RKO (cell line): ENCODE measurements at regions not wholly inside any gene's neighbourhood (a gene's known extent, or its start where the extent isn't known, plus 50 kb on each side); places are given as distances from the start of the nearest gene placed in this dataset.
A peak's percentile ranks its signal among the peaks of the same experiment; 100 is the strongest.

Source experiments
- DNase-seq: peaks from one replicate; pipeline ENCODE4 v3.0.0-alpha.2; 2016; ENCODE audit warnings: low spot score

DNA sequence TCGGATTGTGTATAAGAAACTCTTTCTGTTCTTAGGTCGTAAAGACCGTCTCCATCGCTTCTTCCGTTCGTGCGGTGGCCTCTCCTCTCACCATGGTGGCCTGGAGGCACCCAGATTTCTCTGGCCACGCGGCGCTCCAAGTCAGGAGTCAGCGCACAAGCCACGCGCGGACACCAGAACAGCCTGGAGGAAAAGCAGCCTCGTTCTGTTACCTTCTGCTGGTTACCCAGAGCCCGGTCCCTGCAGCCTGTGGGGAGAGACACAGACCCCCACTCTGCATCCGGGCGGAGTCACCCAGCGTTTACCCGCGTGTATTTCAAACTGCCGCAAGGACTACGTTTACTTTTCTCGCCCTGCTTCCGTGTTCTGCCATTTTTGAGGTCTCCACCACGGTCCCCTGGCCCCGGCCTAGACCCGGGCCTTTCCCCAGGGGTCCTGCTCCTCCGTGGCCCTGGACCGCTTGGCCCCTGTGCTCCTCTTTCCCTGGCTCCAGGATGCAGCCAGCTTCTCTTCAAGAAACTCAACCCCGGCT lies 776.1 kb downstream of the BRD1 start:
- DNase-seq, result no peak

DNA sequence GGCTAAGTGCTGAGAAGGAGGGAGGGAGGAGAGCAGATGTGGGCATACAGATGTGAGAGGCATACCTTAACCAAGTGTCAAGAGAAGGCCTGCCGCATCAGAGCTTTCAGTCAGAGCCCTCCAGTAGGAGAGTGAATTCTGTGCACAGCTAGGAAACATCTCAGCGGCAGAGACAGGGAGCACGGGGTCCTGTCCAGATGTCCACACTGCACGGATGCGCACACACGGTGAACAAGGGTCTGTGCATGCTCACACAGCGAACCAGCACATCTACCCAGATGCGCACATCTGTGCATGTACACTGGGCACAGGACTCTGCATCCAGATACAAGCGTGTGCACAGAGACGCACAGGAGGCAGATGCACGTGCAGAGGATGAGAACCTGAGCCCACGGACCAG lies 778.0 kb downstream of the BRD1 start:
- no peak for DNase-seq

DNA sequence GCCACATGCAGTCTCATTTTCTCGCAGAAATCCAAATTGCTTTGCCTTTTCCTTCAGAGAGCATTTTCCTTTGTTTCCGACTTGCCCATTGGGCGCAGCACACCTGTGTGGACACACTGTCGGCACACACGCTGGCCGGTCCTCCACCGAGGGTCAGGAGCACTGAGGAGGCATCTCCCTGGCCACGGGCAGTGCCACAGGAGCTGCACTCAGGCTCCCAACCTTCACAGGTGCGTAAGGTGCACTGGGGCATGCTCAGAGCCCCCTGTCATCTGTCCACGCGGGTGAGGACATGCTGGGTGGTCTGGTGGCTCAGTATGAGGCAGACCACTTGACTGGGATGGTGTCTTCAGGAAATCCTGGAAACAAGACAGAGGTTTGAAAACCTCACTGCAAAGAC lies 779.1 kb downstream of the BRD1 start:
- DNase-seq, result no peak

DNA sequence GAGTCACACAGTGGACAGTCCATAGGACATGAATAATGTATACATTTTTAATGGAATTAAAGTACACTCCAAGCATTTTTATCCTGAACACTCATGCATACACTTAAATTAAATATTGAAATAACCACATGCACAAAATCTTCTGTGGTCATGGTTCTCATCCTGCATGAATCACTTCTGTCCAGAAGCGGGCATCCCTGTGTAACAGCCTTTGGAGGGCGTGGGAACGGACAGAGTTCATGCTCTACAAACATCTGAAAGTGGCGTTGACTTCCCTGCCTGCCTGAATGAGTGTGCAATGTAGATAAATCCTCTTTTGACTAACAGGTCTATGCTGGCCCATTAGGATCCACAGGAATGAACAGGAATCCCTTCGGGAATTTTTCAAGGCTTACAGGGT lies 780.2 kb downstream of the BRD1 start:
- no peak for DNase-seq

DNA sequence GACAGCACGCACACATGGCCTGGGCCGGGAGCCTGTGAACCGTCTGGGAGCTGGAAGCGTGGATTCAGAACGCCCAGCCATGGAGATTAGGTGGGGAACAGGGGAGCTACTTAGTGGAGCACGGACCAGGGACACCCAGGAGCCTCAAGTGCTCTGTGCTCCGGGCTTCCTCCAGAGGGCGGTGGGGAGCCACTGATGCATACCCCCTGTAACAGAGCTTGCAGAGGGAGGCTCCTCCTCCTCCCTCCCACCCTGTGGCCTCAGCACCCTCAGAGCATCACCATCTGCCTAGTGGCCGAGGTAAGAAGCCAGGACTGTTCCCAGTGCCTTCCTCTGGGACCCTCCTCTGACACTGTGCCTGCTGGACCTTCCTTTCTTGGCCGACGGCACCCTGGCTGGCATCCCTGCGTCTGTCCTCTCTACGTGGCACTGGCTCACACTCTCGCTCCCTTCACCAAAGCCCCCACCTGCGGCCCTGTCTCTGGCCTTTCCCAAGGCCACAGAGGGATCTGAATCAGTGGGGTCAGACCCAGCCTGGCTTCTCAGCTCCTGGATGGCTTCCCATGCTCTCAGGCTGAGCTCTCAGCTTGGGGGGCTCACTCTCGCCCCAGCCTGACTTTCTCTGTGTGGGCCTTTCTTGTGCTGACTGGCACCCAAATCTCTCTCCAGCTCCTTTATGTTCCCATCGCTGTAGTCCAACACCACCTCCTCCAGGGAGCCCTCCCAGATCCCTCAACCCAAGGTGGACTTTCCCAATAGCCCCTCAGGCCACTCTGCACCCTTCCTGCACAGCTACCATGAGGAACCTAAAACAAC lies 780.9 kb downstream of the BRD1 start:
- peak; percentile 35 for DNase-seq

DNA sequence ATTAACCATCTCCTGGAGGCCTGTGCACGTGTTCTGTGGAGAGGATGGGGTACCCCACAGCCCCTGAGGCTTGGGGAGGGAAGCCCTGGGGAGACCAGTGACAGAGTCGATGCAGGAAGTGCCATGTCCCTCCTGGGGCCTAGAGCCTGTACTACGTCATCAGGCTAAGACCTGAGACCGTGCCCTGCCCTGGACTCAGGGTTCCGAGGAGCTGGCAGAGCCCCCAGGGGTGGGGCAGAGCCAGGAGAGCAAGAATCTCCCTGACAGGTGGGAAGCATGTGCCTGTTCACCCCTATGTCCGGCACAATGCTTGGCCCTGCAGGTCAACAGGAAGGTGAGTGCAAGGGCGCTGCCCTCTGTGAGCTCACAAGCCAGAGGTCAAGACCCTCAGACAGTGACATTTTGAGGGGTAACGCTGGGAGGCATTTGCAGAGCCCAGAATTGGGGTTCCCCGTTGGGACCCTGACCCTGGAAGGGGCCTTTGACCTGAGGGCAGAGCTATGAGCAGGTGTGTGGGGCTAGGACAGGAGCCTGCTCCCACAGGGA lies 781.6 kb downstream of the BRD1 start:
- no peak for DNase-seq

DNA sequence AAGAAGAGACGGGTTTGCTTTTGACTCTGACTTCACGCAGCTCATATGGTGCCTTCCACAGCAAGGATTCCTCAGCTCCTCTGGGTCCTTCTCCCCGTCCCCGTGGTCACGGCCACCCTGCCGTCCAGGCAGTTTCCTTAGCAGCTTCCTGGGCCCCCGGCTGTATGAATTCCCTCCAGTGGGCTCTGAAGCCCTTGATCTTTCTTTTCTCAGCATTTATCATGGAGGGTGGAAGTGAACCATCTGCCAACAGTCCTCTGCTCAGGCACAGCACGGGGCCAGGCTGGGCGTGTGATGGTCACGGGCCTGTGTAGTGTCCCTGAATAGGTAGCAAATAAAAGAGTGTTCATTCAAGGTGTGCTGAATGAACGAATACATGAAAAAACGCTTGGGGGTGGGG lies 782.4 kb downstream of the BRD1 start:
- no peak for DNase-seq

DNA sequence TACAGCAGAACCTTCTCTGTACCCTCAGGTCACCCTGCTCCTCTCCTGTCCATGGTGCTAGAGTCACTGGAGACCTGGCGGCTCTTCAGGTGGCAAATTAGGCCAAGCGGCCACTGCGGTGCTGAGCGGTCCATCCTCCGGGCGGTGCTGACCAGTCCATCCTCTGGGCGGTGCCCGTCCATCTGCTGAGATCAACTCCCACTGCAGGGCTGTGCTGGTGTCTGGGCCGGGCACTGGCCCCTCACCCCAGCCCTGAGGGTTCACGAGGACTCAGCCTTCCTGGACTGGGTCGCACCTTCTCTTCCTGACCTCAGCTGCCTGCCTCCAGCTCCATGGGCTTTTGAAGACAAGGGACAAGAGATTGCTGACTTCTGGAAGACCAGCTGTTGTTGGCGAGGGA lies 782.9 kb downstream of the BRD1 start:
- no peak for DNase-seq

DNA sequence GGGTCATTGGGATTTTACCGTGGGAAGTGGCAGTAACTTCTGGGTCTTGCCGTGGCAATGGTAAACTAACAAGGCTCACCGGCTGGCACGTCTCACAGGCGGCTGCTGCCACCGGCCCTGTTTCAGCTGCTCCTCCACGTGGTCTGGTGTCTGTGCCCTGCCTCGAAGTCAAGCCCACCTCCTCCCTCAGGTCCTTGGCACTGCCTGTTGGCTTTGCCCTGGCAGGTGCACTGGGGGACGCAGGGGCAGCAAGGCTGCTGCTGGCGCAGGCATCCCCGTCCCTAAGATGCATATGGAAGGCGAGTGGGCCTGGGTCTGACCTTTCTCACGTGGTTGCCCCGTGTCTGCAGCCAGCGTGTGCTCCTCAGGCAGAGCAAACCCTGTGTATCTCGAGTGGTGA lies 783.6 kb downstream of the BRD1 start:
- no peak for DNase-seq

DNA sequence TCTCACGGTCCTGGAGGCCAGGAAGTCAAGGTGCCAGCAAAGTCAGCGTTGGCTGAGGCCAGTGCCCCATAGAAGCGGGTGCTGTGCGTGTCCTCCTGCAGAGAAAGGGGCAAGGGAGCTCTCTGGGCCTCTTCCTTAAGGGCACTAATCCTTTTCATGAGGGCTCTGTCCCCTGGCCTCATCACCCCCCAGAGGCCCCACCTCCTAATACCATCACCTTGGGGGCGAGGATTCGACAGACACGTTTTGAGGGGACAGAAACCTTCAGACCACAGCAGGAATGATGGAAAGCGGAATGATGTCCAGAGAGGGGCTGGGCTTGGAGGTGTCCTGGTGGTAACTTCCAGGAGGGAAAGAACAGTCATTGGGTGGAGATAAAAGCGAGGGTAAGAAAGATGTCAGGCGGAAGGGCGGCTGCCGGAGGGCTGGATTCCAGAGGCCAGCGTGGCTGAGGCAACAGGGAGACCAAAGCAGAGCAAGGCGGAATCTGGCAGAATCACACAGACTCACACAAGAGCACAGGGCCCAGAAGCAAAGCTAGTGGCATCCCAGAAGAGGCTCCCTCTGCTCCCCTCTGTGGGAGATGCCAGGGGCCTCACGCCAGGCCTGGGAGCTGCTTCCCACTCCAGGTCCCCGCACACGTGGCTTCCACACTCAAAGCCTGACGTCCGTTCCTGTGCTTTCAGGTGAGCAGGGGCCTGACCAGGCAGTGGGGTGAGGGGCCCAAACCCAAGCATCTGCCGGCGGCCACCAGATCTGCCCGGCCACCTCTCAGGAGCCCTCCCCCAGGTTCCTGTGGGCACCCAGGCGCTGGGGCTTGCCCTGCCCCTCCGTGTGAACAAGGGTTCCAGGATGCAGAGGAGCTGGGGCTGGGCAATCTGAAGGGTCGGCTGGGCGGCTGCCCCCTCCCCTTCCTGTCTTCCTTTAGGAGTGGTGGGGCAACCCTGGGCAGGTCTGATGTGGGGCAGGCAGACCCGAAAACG lies 784.5 kb downstream of the BRD1 start:
- no peak for DNase-seq

DNA sequence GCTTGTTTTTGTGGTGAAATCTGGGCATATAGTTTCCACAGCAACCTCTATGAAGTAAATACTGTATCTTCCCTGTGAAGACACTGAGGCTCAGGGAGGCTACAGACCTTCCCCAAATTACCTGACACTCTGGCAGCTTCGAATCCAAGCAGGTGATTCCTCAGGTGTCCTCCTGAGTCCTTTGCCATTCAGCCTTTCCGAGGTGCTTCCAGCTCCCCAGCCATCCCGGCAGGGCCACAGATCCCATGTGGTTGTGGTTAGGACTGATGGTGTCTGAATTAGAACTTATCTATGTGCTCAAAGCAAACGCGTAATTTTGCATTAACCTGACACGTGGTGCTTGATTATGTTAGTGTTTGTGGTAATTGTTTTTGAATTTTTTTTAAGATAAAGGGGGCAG lies 785.6 kb downstream of the BRD1 start:
- DNase-seq, result no peak

DNA sequence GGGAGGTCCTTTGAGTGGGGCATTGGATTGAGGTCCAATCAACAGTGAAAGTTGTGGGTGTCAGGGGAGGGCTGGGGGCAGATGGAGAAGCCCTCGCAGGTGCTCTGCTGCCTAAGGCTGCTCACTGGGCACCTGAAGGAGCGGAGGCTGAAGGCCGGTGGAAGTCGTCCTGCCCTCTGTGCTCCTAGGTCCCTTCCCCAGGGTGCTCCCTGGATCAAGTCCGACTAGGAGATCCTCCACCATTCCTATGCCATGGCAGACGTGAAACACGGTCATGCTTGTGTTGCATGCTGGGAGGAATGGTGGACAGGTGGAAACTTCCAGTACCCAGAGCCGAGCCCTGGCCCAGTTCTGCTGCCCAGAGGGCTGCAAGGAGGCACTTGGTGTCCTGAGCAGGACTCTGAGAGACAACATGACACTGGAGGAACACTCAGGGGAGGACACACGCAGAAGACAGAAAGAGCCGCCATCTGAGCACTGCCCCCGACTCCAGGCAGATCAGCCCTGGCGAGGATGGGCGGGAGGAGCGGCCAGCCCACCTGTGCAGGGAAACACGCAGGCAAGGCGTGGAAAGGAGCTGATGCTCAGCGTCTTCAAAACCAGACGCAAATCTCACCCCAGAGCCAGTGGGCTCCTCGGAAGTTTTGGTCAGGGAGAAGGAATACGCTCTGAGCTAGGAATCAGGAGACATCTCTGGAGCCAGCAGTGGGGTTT lies 786.8 kb downstream of the BRD1 start:
- no peak for DNase-seq

DNA sequence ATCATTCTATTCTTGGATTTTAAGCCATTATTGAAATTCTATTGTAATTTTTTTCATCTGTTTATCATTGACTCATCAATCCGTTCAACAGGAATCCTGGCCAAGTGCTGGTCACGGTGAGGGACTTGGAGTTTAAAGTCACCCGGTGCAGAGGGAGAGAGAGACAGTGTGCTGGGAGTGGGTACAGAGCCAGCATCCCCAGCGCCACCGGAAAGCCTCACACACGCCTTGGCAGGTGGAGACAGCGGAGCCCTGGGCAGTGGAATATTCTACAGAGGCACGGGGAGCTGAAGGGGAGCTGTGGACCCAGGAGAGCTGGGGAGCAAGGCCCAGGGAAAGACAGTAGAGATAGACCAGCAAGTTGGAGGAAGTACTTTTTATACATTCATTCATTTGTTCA lies 787.6 kb downstream of the BRD1 start:
- DNase-seq, result no peak

DNA sequence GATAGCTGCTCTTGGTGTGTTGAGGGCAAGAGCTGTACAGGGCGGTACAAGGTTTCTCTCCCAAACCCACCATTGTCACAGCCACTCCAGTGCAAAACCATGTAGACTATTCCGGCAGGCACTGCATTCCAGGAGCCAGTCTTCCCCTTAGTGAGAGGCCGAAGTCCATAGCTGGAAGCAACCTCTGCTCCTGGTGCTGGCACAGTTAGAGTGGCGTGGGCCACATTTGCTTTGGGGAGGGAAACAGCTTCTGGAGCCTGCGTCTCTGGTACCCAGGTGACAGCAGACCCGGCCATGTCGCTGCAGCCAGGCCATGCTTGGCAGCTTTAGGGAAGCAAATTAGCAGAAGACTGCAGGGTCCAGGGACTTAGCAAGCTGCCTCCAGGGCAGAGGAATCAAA lies 788.0 kb downstream of the BRD1 start:
- DNase-seq, result no peak

DNA sequence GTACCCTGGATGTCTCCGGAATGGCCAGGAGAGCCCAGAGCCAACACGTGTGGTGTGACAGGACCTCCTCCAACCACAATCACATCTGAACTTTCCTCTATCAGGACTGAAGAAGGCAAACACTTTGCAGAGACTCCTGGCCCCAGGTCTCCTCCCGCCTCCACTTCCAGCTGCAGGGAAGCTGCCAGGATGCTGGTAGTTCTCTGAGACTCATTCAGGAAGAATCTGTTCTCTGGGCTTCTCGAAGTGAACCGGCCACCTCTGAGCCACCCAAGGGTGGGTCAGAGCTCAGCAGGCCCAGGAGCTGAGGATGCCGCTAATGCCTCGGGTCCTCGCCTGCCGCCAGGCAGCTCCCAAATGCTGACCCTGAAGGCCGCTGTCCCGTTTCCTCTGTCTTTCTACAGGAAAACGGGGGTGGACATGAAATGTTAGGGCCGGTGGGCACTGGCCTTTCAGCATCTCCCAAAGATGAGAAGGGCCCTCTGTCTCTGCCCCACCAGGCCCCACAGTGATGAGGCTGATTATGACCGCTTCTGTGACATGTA lies 789.9 kb downstream of the BRD1 start:
- DNase-seq, result no peak

DNA sequence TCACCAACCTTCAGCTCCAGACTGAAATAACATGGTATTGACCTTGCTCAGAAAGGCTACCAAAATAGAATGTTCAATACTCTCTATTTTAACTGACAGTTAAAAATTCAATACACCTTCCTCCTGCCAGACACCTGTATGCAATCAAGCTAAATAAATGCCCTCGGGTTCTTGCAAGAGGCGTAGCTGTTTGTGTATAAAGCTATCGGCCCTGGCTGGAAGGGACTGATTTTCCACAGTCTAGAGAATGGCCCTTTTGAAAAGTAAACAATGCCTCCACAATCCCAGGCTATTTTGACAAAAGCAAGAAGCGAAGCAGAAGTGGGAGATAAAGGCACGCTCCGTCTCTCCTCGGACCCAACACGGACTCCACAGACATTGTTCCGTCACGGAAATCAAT lies 791.2 kb downstream of the BRD1 start:
- no peak for DNase-seq

DNA sequence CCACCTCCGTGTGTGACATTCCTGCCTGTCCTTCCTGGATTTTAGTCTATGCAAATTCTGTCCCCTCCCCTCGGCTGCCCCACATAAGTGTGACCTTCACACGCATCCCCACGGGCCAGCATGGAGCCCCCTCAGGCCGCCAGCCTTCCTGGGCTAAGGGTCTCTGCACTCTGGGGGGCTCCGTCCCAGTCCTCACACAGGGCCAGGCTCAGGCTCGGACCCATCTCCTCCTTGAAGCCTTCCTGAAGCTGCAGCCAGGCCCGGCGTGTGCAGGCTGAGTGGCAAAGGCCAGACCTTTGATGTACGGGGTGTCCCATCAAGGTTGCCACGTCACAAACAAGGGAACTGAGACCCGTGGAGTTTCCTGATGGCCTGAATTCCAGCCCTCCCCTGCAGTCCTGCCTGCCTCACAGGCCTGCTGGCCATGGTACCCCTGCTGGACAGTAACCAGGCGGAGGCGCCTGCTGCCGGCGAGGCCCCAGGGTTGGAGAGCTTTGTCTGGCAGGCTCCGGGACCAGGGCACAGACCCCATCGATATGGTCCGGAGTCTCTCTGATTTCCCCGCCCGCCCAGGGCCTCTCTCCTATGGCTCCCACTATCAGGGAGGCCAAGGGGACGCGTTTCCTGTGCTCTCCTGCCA lies 791.7 kb downstream of the BRD1 start:
- DNase-seq, result no peak

DNA sequence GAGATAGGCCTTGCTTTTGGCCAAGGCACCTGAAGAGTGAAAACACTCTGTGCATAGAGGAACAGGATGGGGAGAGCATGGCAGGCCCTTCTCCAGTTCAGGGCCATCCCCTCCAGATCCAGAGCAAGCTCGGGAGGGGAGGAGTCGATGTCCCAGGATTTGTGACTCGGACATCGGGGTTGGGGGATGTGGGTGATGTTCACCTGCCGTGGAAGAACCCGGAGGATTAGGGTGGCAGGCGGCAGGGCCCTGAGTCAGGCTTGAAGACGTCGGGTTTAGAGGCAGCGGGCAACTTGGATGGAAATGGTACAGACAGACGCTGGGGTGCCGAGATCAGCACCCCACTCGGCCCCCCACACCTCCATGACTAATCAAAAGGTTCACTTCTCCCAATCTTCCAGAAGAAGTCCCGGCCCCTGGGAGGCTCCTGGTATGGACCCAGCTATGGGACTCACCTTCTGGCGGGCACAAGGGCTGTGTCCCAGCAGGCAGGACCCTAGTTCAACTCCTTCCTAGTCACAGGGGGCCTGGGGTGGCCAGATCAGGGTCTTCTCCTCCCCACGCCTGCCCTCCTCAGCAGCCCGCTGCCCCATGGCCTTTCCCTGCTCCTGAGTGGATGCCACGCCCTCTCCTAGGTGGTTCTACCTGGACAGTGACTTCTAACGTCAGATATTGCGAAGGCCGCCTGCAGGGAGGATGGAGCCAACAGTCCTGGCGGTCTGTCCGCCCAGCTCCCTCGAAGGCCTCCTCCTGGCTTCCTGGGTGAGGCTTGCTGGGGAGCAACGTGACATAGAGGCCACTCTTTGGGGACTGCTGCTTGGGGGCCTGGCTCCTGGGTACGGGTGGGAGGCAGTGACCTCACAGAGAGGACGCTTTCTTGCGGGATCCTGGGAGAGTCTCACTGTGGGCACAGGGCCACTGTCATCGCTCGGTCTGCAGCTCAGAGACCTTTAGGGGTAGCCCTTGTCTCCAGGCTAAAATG lies 792.5 kb downstream of the BRD1 start:
- no peak for DNase-seq

DNA sequence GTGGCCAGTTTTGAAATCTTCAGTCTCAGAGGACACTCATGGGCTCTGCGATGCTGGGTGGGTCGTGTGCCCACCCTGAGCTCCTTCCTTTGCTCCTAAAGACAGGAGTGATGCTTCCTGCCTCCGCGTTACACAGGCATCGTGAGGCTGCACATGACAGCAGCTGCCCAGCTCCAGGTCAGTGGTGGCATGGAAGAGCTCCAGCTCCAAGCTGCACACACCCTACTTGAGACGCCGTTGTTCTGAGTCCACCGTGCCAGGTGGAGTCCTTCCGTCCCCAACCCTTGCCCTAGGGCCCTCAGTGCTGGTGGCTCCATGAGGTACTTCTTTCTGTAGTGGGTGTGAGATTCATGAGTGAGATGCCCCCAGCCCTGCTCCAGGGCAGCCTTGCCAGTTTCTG lies 794.1 kb downstream of the BRD1 start:
- no peak for DNase-seq

DNA sequence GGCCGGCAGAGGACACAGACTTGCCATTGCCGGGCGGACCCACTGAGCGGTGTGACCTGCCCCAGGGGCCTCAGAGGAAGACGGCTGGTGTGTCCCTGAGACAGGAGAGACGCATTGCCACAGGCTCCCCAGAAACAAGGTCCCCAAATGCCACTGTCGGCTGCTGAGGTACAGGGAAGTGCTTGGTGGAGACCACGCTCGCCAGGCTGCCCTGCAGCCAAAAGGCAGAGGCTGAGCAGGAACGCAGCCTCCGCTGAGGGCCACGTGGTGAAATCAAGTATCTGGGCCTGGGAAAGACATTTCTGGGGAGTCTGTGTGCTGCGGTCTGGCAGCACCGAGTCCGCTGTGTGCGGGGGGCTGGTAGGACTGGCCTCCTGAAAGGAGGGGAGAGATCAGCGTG lies 794.9 kb downstream of the BRD1 start:
- DNase-seq, result no peak
